GM04503 (cell line): ENCODE measurements at regions not wholly inside any gene's neighbourhood (a gene's known extent, or its start where the extent isn't known, plus 50 kb on each side); places are given as distances from the start of the nearest gene placed in this dataset.
"Not testable (repeated sequence)": the region's sequence is repeated elsewhere in the genome, so short reads cannot be mapped to it uniquely, and the experiment has no call there.

Experiments
- DNase-seq: peaks from one replicate; pipeline ENCODE4 v3.0.0-alpha.2; 2012; ENCODE audit warnings: low read depth

DNA sequence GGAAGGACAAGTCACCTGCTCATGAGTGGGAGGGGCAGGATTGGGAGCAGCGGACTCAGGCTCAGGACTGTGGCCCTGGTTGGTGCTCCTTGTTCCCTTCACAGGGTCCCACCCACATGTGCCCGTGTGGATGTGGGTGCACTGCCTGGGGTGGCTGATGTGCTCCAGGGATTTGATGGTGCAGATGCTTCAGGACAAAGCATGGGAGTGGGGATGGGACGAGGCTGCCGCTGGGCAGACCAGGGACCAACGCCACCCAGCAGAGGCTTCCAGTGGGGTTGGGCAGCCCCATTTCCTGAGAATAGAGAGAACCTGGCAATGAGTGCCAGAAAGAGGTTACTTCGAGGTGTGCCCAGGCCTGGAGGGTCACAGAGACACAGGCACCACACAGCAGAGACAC is 65.5 kb upstream of the IGLL5 start:
- no peak for DNase-seq

DNA sequence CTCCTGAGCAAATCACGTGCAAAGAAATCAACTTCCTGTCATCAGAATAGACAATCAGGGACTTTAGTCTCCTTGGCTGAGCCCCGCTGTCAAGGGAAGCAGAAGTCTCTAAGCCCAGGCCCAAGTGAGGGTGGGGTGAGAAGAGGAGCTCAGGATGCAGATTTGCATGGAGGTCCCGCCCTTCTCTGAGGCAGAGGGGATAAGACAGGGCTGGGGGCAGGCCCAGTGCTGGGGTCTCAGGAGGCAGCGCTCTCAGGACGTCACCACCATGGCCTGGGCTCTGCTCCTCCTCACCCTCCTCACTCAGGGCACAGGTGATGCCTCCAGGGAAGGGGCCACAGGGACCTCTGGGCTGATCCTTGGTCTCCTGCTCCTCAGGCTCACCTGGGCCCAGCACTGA is 65.1 kb upstream of the IGLL5 start:
- DNase-seq: not testable (repeated sequence)

DNA sequence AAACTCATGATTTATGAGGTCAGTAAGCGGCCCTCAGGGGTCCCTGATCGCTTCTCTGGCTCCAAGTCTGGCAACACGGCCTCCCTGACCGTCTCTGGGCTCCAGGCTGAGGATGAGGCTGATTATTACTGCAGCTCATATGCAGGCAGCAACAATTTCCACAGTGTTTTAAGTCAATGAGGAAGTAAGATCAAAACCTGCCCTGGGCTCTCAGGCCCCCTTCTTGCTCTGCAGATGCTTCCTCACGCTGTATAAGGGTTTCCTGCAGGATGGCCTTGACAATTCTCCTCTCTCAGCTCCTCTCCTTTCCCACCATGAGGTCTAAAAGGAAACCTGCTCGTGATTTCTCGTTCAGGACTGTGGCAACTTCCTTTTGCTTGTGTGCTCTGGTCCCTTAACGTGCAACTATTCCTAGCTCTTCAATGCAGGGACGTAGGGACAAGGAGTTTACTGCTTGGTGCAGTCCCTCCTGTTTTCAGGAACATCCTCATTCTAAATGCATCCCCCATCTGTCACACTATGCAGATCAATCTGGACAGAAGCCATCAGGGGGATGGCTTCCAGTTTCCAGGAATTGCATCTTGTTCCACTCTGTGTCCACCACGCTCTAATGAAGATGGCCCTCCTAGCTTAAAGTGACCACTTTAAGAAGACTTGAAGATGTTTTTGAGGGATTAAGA is 64.3 kb upstream of the IGLL5 start:
- DNase-seq: no peak

DNA sequence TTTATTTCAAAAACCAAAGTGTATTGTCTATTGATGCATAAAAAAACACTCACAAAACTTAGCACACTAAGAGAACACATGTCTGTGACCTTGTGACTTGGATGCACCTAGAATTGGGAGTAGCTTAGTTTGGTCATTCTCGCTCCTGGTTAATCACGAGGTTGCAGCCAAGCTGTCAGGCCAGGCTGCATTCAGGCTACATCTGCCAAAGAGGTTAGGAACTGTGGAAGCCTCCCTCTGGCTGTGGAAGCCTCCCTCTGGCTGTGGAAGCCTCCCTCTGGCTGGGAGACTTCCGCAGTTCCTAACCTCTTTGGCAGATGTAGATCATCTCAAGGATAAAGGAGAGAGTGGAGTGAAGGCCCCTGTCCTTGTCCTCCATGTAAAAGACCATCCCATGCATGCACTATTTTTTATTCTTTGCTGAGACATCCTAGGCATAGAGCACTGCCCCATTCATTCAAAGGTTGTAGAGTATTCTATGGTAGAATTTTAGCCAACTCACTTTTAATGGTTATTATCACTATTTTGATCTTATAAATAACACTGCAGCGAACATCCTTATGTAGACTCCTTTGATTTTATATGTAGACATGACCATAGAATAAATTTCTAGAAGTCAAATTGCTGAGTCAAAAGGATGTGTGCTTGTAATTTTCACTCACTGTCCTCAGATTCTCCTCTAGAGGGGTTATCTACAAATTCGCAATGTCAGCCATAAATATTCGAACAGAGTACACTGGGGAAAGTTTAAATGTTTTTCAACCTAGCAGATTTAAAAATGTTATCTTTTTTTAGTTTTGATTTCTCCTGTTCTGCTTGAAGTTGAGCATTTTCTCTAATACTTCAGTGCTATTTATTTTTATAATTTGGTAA is 63.0 kb upstream of the IGLL5 start:
- no peak for DNase-seq

DNA sequence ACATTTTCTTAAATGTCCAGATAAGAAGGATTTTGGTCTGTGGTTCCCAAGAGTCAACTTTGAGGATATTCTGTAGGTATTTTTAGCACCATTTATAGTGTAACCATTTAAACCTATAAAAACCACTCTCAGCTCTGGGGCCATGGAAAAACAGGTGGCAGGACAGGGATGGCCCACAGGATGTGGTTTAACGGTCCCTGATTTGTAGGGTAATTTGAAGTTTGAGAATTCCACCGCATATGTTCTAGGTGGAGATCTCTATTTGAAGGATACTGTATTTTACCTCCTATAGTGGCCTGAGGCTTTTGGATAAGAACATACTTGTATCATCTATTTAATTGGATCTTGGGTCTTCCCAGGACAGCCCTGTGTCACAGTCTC is 62.4 kb upstream of the IGLL5 start:
- no peak for DNase-seq

DNA sequence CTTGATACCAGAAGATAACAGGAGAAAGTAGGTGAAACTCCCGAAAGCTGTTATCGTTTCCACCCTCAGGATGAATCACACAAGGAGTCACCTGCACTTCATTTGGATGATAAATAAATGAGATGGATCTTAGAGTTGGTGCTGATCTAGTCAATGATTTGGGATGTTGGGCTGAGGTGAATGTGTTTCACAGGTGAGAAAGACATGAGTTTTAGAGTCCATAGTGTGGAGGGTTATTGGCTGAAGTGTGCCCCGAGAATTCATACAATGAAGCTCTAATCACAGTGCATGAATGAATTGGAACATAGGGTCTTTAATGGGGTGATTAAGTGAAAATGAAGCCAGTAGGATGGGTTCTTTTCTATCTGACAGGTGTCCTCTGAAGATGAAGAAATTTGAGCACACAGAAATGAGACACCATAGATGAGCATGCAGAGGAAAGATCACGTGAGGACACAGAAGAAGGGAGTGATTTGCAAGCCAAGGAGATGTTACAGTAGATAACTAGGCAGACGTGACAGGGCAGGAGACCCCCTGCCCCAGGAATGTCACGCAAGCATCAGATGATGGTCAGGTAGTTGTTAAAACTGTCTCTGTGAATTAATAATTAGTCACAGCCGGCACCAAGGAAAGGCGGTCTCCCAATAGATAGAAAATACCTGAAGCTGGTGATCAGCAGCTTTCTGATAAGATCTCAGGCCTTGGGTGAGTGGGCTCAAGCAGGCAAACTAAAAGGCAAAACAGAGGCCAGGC is 60.3 kb upstream of the IGLL5 start:
- DNase-seq: no peak

DNA sequence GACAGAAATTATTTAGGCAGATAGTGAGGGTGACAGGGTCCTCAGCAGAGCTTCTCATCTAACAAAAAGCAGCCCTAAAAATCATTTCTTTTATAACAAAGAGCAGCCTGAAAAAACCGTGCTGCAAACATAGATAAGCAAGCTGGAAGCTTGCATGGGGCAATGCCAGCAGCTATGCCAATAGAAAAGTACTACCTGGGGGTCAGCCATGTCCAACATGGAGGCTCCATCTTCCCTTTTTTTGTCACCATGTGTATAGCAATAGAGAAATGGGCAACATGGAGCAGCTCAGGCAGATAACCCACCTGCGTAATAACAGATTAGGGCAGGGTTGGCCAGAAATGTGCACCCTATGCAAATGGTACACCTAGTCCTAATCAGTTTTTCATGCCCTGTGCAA is 57.4 kb upstream of the IGLL5 start:
- no peak for DNase-seq

DNA sequence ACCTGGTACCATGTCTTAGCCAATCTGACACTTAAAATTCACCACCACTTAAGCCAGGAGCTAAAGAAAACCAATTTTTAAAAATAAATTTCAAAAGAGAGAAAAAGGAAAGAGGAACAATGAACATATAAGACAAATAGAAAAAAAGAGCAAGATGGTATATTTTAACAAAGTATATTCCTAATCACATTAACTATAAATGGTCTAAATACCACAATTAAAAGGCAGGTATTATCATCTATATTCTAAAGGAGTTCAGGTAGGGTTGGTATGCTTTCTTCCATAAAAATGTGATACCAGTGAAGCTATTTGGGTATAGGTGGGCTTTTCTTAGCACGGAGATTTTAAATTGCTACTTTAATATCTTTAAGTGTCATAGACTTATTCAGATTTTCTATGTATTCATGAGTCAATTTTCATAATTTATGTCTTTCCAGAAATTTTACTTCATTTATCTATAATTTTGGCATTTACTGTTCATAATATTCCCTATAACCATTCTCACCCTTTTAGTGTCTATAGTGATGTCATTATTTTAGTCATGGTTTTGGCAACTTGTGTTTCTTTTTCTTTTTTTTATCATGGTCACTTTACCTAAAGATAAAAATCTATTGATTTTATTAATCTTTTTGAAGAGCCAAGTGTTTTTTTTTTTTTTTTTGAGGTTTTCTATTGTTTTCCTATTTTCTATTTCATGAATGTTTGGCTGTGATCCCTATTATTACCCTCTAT is 56.5 kb upstream of the IGLL5 start:
- no peak for DNase-seq

DNA sequence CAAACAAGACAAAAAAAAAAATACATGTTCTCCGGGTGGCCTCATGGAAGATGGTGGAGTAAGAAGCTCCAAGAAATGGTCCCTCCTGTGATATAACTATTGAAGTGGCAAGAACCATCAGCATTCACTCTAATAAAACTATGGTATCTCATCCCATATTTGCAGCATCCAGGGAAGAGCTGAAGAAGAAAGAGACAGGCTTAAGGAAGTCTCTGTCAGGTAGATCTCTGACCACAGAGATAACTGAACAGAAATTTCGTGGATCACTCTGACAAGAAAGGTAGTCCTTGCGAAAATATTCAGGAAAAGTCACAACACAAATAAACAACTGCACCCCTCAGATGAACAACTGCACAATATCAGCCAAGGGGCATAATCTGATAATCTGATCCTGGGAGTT is 54.6 kb upstream of the IGLL5 start:
- no peak for DNase-seq

DNA sequence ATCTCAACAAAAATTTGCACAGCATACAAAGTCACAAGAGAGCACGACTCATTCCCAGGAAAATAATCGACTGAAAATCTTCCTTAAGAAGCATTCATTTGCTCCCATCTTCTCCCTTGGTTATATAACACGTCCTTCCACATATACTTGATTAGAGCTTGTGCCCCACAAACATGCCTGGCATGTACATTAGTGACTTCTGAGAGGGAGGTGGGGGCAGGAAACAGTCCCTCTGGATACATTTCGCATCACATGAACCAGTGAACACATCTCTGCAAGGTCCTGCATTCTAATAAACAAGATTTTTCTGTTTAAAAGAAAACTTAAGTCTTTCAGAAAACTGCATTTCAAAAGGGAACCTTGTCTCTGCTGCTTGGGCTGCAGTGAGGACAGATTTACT is 54.1 kb upstream of the IGLL5 start:
- no peak for DNase-seq

DNA sequence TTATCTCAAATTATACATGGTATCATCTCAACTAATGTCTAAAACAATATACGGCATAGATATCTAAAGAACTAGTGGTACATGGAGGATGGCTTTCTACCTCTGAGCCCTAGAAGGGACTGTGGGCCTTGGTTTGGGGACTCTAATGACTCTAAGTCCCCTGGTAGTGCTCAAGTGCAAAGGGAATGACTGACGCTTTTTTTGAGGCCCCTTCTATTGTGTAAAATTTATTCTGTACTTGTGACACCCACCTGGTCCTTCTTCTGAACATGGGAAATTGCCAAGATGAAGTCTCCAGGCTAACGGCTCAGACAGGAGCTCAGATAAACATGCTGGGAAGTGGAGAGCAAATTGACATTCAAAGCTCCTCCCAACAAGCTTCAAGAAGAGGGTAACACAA is 53.4 kb upstream of the IGLL5 start:
- no peak for DNase-seq

DNA sequence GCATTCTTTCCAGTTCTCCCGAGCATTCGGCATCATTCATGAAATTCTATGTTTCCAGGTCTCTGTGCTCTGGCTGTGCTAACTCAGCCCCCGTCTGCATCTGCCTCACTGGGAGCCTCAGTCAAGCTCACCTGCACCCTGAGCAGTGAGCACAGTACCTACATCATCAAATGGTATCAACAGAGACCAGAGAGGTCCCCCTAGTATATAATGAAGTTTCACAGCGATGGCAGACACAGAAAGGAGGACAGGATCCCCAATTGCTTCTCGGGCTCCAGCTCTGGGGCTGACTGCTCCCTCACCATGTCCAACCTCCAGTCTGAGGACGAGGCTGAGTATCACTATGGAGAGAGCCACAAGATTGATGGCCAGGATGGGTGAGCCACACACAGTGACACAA is 52.8 kb upstream of the IGLL5 start:
- no peak for DNase-seq

DNA sequence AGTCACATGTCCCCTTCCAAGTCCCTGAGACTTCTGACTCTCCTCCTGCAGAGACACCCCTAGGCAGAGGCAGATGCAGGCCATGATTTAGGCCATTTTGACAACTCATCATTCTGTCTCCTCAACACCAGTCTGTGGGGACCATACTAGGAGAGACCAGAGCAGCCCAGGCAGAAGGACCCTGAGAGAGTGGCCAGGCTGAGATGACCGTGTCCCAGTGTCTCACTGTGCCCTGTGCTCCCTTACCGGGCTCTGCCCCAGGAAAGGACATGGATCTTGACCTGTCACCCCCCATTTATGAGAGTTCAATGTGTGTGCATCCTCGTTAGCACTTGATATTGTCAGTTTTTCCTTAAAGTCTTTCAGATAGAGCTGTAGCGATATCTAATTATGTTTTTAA is 52.4 kb upstream of the IGLL5 start:
- DNase-seq: no peak

DNA sequence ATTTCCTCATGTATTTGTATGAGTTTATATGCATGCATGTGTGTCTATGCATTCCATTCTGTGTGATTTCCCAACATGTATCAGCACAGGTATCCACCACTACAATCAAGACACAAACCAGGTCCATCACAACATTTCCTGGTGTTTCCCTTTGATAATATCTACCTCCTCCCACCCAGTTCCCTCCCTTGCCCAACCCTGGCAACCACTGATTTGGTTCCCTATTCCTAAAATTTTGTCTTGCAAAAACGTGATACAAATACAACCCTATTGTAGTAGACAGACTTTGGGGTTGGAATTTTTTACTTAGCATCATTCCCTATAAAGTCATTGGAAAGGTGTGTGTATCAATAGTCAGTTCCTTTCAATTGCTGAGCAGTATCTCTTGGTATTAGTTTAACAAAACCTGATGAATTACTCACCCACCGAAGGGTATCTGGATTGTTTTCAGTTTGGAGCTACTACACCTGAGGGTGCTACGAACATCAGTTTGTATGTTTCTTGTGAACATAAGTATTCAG is 51.8 kb upstream of the IGLL5 start:
- DNase-seq: no peak

DNA sequence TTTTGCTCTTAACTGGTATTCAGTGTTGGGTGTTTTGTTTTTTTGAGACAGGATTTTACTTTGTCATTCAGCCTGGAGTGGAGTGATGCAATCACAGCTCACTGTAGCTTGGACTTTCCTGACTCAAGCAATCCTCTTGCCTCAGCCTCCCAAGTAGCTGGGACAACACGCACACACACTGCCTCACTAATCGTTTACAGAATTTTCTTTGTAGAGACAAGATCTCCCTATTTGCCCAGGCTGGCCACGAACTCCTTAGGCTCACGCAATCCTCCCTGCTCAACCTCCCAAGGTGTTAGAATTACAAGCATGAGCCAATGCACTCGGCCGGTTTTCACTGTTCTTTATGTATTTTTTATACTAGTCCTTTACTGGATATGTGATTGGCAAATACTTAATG is 51.0 kb upstream of the IGLL5 start:
- no peak for DNase-seq
